Fibroblast of upper back skin (primary cell): ENCODE measurements at regions not wholly inside any gene's neighbourhood (a gene's known extent, or its start where the extent isn't known, plus 50 kb on each side); places are given as distances from the start of the nearest gene placed in this dataset.
"Not testable (repeated sequence)": the region's sequence is repeated elsewhere in the genome, so short reads cannot be mapped to it uniquely, and the experiment has no call there.

Experiments used
- DNase-seq: peaks from one replicate; pipeline ENCODE4 v3.0.0-alpha.2; 2013

DNA sequence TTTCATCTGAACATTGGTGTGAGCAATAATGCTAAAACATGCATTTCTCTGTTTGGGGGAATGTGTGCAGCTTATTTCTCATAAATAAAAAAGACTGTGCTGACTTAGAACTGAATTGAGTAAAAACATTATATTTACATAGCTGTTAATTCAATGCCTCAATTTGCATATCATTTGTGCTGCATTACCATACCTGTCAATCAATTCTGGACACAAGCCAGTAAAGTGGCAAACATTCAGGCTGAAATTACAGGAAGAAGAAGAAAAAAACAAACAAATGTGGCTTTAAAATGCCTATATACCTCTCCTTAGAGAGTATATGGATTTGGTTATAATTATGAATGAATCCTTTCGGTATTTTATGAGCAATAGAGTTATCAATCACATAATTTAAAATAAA, 380.1 kb upstream of the GBE1 start:
- no peak for DNase-seq

DNA sequence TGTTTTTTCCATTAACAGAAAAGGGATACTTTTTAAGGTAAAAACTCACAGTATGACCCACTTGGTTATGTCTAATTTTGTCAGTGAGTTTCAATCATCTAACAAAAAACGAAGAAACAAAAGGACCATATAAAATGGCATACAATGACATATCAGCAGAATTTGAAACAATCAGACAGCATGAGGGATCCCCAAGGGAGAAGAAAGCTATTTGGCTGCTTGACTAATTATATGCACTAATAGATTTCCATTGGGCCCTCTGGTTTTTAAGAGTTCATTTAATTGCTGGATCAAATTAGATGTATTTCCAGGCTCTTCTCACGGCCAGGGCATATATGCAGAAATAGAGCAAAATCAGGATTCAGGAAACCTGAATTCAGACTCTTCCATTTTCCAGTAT, 376.4 kb upstream of the GBE1 start:
- DNase-seq = no peak

DNA sequence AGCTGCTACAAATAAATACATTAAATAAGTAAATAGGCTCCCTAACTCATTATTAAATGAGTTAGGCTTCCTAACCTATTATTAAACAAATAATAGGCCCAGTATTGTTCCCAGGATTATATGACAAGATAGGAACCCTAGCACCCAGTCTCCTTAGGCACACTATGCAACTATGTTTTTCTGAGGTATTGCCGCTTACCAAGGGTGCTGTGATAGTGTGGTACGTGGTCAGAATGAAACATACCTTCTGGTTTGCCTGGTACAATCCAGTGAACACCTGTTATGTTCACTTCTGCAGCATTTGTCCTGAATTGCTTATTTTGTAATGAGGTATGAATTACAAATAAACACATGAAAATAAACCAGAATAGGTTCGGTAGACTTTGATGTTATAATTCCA, 375.6 kb upstream of the GBE1 start:
- no peak for DNase-seq

DNA sequence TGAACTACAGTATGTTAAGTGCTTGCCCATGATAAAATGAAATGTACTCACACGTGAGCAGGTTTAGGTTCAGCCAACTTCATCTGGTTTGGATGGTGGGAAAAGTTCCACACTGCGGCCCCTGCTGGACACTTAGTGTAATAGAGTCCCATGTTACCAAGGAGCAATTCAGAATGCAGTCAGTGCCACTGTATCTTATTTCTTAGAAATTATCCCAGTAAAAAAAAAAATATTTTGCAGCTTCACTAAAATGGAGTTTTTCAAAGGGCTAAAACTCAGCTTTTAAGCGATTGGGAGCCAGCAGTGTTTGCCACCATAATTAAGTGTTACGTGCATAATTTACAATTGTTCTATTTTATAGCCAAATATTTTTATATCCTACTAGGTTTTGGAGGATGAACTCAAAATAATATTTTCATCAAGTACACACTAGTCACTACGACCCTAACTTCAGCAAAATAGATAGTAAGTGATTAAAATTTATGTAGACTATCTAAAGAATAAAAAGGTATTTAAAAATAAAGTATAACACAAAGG, 371.7 kb upstream of the GBE1 start:
- peak; percentile 60 for DNase-seq

DNA sequence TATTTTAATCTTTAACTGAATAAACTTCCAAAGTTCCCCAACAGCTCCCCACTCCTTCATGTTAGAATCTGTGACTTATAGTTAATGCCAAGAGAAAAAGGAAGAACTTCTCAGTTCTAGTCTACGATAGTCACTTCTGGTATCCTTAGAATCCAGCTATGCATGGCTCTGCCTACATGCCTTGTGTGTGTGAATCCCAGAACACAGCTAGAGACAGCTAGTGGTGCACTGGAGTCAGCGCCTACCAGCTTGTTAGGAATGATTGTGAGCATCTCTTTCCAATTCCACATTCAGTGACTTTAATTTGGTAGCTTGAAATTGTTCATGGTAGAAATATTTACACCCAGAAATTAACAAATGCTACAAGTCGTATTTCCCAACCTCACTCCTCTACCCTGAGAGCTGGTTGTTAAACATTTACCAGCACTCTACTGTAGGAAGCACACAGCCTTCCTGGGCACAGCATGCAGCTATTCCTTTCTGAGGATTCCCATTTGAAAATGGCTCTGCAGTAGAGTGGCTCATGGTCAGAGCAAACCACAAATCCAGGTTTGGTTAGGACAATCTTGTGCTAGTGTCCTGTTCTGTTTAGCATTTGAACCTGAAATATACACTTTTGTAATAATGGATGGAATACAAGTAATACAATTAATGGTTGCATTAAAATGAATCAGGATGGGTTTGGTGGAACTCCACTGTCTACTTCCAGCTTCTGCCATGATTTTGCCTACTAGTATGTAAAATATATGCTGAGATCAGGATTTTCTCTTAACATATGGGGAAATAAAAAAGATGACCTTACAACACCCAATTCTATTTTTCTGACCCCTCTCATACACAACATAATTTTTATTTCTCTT, 371.0 kb upstream of the GBE1 start:
- no peak for DNase-seq

DNA sequence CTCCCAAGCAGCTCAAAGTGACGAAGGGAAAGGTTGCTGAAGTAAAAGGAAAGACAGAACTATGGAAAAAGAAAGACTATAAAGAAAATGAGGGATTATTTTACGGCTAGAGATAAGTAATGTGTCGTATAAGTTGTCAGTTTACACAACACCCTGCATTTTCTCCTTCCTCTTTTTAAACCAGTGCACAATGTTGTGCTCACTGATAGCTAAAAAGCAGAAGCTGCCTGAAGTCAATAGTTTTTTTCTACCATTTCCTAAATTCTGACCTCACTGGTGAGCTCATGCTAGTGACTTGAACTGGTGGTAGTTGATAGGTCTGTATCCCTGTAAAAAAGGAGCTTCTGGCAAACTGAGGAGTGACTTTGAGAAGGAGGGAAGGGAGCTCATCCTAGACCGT, 368.6 kb upstream of the GBE1 start:
- no peak for DNase-seq

DNA sequence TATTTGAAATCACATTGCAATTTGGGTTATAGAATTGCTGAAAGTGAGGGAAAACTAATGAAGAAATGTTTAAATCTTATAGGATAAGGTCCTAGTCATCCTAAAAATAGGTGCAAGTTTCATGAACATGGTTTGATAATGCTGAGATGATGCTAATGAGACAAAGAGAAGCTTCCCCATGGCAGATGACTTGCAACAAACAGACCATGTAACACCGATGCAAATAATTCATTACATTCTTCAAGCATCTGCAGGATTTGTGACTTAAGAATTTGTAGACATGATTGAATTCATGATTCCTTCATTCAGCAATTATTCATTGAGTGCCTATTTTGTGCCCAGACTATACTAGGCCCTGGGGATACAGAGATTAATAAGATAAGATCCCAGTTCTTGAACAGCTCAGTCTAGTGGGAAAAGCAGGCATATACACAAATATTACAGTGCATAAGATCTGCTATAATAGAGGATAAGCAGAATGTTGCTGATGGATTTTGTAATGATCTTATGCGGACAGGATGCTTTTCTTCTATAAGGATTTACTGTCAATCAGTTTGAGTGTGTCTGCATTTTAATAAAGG, 367.9 kb upstream of the GBE1 start:
- no peak for DNase-seq

DNA sequence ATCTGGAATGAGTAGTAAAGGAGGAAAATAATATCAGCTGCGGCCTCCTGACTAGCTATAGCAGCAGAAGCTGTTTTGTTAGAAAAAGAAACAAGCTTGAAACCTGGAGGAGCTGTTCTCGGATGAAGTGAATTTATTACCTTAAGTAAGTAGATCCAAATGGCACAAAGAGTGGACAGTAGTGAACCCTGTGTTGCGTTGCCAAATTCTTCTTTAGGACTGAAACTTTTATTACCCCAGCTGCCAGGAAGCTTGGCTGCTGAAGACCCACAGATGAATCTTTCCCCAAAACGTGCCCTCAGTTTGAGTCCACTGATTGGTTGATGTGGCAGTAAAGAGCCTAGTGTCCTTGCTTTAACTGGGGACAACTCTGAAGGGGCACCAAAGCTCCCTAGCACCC, 366.8 kb upstream of the GBE1 start:
- DNase-seq = no peak

DNA sequence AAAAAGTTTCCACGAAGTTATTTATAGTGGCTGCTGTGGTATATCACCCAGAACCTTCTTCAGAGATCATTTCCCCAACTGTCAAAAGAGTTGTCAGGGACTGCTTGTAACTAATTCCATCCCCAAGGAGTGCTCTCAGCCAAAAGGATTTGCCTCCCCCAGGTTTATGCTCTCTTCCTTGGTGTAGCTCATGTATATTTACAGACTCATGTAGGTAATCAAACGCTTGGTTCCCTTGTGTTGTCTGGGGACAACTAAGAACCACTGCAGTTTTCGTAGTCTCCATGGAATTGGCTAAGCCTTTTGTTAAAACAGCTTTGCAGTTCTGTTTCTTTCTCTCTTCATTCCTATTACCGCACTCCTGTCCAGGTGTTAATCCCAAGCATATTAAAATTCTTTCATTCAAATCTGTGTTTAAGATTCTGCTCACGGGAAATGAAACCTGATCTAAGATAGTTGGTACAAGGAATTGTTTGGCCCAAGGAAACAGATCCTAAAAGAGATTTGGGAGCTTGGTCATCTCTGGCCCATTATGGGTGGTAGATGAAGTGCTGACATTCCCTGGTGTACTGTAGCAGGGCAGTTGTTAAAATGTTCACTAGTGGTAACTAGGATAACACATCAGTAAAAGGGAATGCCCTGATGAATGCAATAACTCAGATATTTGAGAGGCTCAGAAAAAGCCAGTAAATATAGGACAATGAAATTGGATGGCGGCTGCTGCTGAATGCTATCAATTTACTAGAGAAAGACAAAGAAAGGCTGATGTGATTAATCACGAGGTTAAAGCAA, 361.3 kb upstream of the GBE1 start:
- DNase-seq = no peak

DNA sequence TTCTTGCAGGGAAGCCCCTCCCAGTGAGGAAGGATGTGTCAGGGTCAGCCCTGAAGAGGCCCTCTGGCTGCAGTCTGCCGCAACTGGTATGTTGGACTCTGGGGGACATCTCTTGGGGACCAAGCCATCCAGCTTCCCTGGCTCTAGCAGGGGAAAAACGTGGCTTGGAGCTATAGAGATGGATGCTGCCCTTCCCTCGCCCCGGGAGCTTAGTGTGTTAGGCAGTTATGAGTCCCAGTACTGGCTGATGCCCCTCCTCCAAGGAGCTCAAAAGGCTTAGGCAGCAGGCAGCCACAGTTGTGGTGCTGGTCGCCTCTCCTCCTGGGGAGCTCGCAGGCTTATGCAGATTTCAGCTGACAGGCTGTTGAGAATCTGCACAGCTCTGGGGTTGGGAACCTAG, 353.1 kb upstream of the GBE1 start:
- DNase-seq = no peak

DNA sequence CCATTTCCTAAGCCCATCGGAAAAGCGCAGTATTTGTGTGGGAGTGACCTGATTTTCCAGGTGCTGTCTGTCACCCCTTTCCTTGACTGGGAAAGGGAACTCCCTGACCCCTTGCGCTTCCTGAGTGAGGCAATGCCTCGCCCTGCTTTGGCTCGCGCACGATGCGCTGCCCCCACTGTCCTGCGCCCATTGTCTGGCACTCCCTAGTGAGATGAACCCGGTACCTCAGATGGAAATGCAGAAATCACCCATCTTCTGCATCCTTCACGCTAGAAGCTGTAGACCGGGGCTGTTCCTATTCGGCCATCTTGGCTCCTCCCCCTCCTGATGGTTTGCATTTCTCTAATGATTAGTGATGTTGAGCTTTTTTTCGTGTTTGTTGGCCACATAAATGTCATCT, 349.3 kb upstream of the GBE1 start:
- not testable (repeated sequence) for DNase-seq

DNA sequence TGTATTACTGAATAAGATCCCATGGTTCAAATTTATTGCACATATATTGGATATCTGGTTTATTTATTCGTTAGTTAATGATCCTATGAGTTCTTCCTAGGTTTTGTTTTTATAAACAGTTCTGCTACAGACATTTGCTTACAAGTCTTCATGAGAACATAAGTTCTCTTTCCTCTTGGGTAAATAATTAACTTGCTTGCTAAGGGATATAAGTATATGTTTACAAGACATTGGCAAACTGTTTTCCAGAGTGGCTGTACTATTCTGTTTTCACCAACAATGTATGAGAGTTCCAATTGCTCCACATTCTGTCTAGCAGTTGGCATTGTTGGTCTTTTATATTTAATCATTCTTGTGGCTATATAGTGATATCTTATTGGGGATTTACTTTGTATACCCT, 341.8 kb upstream of the GBE1 start:
- DNase-seq = no peak

DNA sequence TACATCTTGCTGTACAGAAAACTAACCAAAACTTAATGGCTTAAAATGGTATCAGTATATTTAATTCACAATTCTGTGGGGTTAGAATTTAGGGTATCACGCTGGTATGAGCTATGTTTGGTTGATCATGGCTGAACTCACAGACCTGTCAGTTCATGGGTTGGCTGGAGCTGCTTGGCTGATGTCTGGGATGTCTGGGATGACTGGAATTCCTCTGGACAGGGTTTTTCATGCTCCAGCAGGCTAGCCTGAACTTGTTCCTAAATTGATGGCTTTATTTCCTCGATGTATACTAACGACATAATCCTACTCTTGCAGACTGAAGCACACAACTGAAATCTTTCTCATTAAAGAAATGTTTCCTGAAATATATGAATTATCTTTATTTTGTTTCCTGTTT, 338.9 kb upstream of the GBE1 start:
- peak; percentile 72 for DNase-seq

DNA sequence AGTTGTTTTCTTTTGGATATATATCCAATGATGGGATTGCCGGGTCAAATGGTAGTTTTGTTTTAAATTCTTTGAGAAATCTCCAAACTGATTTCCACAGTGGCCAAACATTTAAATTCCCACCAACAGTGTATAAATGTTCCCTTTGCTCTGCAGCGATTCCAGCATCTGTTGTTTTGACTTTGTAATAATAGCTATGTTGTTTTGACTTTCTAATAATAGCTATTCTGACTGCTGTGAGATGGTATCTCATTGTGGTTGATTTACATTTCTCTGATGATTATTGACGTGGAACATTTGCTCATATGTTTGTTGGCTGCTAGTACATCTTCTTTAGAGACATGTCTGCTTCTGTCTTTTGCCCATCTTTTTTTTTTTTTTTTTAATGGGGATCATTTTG, 332.2 kb upstream of the GBE1 start:
- no peak for DNase-seq

DNA sequence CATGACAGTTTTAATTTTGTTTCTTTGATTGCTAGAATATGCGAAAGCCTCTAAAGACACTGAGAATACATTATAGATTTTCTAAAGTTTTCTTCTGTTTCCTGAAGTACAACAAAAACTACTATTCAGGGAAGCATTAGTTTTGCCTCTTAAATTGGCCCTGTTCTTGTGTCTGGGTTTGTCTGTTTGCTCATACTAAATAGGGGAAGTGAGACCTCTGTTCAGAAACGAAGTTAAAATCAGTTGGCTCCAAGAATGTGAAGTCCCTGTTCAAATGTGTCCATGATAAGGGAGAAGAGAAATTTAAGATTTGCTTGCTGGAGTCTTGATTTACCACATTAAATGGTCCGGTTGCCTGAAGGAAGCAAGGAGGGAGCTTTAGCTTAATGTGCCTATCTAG, 327.3 kb upstream of the GBE1 start:
- no peak for DNase-seq

DNA sequence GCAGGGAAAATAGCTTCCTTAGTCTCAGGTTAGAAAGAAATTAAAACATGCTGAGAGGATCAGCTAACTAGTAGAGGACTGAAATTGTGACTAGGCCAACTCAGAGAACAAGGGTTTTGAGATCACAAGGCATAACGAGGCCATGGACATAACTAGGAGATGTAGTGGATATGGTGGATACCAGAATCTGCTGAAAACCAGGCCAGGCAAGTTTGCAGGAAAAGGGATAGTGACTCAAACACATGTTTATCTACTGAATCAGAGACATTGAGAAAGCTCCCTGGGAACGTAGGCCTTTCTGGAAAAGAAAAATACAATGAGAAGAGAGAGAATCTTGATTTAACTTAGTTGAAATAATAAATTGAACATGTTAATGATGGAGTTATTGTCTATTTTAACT, 326.5 kb upstream of the GBE1 start:
- peak; percentile 85 for DNase-seq

DNA sequence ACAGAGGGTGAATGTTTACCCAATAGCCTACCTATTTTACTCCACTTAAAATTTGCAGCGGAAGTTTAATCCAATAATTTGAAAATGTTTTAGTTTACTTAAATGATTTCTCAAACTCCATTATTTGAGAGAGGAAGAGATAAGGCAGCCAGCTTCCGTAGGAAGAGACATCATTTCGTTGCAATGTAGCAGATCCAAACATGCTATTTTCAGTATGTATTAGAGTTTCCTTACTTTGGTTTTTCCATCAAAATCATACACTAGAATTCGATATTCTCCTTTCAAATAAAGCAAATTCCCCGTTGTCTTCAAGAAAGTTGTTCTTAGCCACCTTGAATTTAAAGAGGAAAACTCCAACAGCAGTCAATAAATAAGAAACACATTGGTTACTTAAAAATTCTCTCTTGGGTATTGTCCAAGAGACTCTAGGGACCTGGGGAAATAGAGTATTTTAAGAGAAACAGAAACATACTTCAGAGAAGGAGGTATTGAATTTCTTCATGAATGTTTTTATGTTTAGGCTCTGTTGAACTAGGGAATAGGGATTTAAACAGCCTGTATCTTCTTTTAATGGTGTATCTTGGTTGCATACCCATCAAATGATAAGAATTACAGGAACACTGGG, 324.5 kb upstream of the GBE1 start:
- DNase-seq = peak; percentile 22

DNA sequence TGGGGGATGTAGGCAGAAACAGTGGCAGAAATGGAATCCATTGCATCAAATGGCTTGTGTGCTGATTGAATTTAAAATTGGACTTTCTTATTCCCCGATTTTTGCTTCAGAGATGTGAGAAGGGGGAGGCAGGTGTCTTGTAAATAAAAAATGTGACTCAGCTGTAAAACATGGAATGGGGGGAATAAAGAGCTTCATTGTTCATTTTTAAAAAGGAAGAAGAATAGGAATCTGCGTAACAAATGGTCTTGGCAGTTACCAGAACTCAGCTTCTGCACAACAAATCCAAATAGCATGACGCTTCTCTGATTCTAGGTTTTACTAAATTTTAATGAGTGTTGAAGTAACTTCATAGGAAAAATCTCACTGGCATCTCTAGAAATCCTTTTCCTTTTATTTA, 323.9 kb upstream of the GBE1 start:
- DNase-seq = no peak

DNA sequence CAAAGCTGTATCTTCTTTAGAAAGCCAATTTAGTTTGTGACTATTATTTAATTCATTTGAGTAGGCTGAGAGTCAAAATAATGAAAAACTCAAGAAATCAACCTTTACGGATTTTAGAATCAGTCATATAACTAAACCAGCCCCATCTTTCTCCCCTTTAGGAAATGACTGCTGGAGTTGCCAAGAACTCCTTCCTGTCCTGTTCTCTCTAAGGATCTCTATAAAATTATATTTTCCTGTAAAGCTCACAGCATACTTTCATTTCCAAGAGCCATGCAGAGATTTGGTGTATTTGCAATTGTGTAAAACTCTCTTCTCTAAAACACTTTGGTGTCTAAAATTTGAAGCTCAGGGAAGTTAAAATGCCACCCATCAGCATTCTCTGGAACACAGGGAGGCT, 323.4 kb upstream of the GBE1 start:
- no peak for DNase-seq

DNA sequence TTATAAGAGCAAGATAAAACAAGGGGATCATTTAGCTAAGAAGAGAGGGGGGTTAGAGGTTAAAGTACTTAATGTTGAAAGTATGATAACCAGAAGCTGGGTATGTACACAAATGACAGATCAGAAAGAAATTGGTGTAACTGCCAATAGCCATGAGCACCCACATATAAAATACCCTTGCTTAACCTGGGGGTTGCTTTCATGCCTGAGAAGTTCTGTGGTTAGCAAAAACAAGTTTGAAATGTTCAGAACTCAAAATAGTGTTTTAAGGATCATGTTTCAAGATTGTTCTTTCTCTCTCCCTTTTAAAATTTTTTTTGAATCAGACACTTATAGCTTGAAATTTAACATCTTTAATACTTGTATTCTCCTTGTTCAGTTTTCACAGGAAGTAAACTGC, 321.4 kb upstream of the GBE1 start:
- peak; percentile 48 for DNase-seq

DNA sequence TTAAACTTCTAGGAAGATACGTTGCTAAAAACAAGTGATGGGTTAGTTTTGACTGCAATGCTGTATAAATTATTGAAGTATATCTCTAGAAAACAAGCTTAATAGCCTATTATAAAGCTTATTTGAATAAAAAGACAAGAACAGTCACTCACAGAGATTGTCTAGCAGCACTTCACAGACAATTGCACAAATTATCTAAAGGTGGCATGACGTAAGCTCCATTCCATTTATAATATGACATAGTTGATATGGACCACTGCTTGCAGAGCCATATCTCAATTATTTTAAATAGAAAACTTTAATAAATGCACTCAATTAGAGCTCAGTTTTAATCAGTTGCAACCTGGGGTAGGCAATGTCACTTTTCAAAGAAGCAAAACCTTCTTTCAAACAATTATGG, 319.9 kb upstream of the GBE1 start:
- no peak for DNase-seq

DNA sequence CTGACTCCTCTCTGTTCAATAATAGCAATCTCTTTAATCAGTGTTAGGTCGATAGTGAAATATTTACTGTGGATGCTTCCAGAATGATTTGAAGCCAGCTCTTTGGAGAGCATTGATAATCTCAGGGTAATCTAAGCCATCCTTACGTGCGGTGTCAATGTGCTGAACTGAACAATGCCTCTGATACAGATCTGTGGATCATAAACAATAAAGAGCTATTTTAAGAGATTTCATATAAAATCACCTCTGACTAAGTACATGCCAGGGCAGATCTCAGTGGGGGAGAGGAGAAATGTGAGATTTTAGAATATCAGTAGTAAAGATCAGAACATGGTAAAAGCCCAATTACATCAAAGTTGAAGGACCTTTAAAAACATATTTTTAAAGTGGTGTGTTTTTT, 319.3 kb upstream of the GBE1 start:
- peak; percentile 26 for DNase-seq

DNA sequence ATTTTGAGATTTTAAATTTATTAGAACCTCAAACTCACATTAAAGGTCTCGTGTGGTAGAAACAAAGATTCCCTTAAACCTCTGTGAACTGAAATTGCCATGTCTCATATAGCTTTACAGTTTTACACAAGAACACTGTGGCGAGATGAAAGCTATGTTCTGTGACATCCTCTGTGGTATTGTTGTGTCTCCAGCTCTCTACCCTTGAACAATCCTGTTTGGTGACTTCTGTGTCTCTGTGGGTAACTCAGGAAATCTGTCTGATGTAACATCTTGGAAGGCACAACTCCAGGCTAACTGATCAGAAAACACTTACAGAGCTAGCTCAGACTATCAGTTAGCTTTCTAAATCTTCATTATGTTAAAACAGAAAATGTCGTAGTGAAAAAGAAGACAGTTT, 318.8 kb upstream of the GBE1 start:
- DNase-seq = peak; percentile 62
